ENCODE measurements at regions not wholly inside any gene's neighbourhood (a gene's known extent, or its start where the extent isn't known, plus 50 kb on each side); places are given as distances from the start of the nearest gene placed in this dataset.
A peak's percentile ranks its signal among the peaks of the same experiment; 100 is the strongest.
"Not testable (repeated sequence)": the region's sequence is repeated elsewhere in the genome, so short reads cannot be mapped to it uniquely, and the experiment has no call there.

- no peak for DNase-seq (ENCODE audit: low spot score)
These were observed 51.5 kb upstream of the DDR1 start for GRCh38 chr6:30832864-30833263.

- no peak for DNase-seq (ENCODE audit: low spot score)
These were observed 53.9 kb upstream of the DDR1 start for GRCh38 chr6:30830438-30830837.

GRCh38 chr6:30829639-30830255 is 54.6 kb upstream of the DDR1 start:
- DNase-seq (ENCODE audit: low spot score), result no peak

GRCh38 chr6:30829033-30829432 is 55.3 kb upstream of the DDR1 start:
- DNase-seq (ENCODE audit: low spot score), result no peak

- DNase-seq (ENCODE audit: low spot score), result peak; percentile 92
These were observed 56.0 kb upstream of the DDR1 start for GRCh38 chr6:30828027-30828962.

- no peak for DNase-seq (ENCODE audit: low spot score)
These were observed 57.4 kb upstream of the DDR1 start for GRCh38 chr6:30826961-30827342.

- DNase-seq (ENCODE audit: low spot score), result no peak
These were observed 59.6 kb upstream of the DDR1 start for GRCh38 chr6:30824698-30825097.

GRCh38 chr6:30823534-30823865 is 60.8 kb upstream of the DDR1 start:
- no peak for DNase-seq (ENCODE audit: low spot score)

- DNase-seq (ENCODE audit: low spot score), result peak; percentile 69
These were observed 62.2 kb upstream of the DDR1 start for GRCh38 chr6:30821862-30822784.

- DNase-seq (ENCODE audit: low spot score), result no peak
These were observed 64.1 kb upstream of the DDR1 start for GRCh38 chr6:30820193-30820592.

GRCh38 chr6:30819297-30819917 is 64.9 kb upstream of the DDR1 start:
- DNase-seq (ENCODE audit: low spot score), result no peak

GRCh38 chr6:30818391-30818841 is 65.9 kb upstream of the DDR1 start:
- no peak for DNase-seq (ENCODE audit: low spot score)

- no peak for DNase-seq (ENCODE audit: low spot score)
These were observed 67.3 kb upstream of the DDR1 start for GRCh38 chr6:30816791-30817739.

GRCh38 chr6:30816296-30816695 is 68.0 kb upstream of the DDR1 start:
- not testable (repeated sequence) for DNase-seq (ENCODE audit: low spot score)

- not testable (repeated sequence) for DNase-seq (ENCODE audit: low spot score)
These were observed 69.1 kb upstream of the DDR1 start for GRCh38 chr6:30815041-30815742.

GRCh38 chr6:30814146-30815040 is 69.9 kb upstream of the DDR1 start:
- no peak for DNase-seq (ENCODE audit: low spot score)

GRCh38 chr6:30813631-30814145 is 69.3 kb upstream of the IER3 start:
- no peak for DNase-seq (ENCODE audit: low spot score)

GRCh38 chr6:30810813-30811339 is 66.5 kb upstream of the IER3 start:
- DNase-seq (ENCODE audit: low spot score), result no peak

- not testable (repeated sequence) for DNase-seq (ENCODE audit: low spot score)
These were observed 63.2 kb upstream of the IER3 start for GRCh38 chr6:30807566-30807965.

All from pons (tissue), 1 donor.